Right cardiac atrium (tissue), 5 donors: ENCODE measurements at regions not wholly inside any gene's neighbourhood (a gene's known extent, or its start where the extent isn't known, plus 50 kb on each side); places are given as distances from the start of the nearest gene placed in this dataset.

ENCODE experiments used
- ATAC-seq, 2 donors: fragments of 200-7000 bp; cut with Tn5 transposase; one replicate each; pipeline versions ENCODE4 v1.8.0 to v1.9.1; 2020; ENCODE audit warnings: moderate library complexity in 2 of 2, mild to moderate bottlenecking in 1 of 2
- DNase-seq, 3 donors: peaks; one replicate each; pipeline ENCODE4 v3.0.0-alpha.2; 2020
- H3K27ac ChIP-seq: one replicate; pipeline ENCODE4 v1.5.1; 2013; ENCODE audit warnings: mild to moderate bottlenecking, low read length, control low read depth, moderate library complexity
- H3K27me3 ChIP-seq: one replicate; pipeline ENCODE4 v1.6.1; 2013; ENCODE audit not compliant: control insufficient read depth, insufficient read depth
- H3K4me1 ChIP-seq: one replicate; pipeline ENCODE4 v1.6.1; 2013; ENCODE audit warnings: low read length; ENCODE audit not compliant: control insufficient read depth, insufficient read depth
- H3K4me3 ChIP-seq: one replicate; pipeline ENCODE4 v1.5.1; 2013; ENCODE audit warnings: low read length, control low read depth
- H3K9me3 ChIP-seq: one replicate; pipeline ENCODE4 v1.6.1; 2013; ENCODE audit warnings: low read length; ENCODE audit not compliant: control insufficient read depth
- whole genome bisulfite sequencing: extraction: QIAGEN DNeasy Blood & Tissue Kit; methylation state at CpG from one replicate; pipeline ENCODE4 v1.1.7; 2013; 5-methylcytosine and 5-hydroxymethylcytosine counted together
- intact Hi-C, 4 donors: fragments of 100-400 bp; cut with DNase I; formaldehyde crosslinking; loops; one replicate each; pipeline versions ENCODE4 v1.11.0 to v1.14.0; 2022 to 2023
- donor health status: healthy with polysubstance abuse.
- donor health status: DM: no; HTN: yes; CAD: no.
- donor health status: DM: no; HTN: no; CAD: no.
- donor health status: DM: no; HTN: yes; CAD: no; lungs with severe emphysema.
- donor health status: DM: yes; HTN: yes; CAD: no.

GRCh38 chr2:153138651-153139375 is 339.7 kb downstream of the RPRM start:
- ATAC-seq: no peak
- H3K27me3 ChIP-seq: no peaks in the 10 kb centered on the region
- WGBS: 80% methylated on average over 2 of the region's 2 CpGs
- no peak for DNase-seq
- no peaks in the 10 kb centered on the region for H3K4me1 ChIP-seq
- intact Hi-C loops: no loop called here
- H3K9me3 ChIP-seq: no peaks in the 10 kb centered on the region
- H3K27ac ChIP-seq: no peak overlapping the region
- H3K4me3 ChIP-seq: no peak overlapping the region

DNA sequence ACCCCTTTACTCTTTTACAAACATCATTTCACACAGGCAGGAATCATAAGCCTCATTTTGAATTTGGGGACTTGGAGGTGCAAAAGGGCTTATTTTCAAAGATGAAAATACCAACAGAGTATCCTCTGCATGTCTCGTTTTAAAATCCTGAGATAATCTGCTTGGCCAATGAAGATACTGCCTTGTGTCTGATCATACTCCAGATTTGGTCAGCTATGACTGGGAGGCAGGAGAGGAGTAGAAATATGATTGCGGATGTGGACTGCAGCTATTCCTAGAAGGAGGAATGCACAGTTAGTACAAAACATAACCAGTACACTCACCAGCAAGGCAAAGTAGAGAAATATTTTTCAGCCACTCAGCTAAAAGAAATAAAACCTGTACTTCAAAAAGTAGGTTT is 342.3 kb downstream of the RPRM start:
- Histone ChIP-seq H3K4me1 (no peaks in the 10 kb centered on the region), H3K27me3 (no peaks in the 10 kb centered on the region), H3K27ac (no peak overlapping the region), H3K4me3 (no peak overlapping the region), H3K9me3 (no peaks in the 10 kb centered on the region)
- WGBS: 52% methylated on average over 2 of the region's 2 CpGs
- DNase-seq: no peak
- no peak for ATAC-seq
- intact Hi-C loops: no loop called here

- 77% methylated on average over 1 of the region's 1 CpG for WGBS
- no peak for DNase-seq
- H3K4me3 ChIP-seq: no peak overlapping the region
- H3K27me3 ChIP-seq: no peaks in the 10 kb centered on the region
- no peaks in the 10 kb centered on the region for H3K9me3 ChIP-seq
- no peak for ATAC-seq
- no peak overlapping the region for H3K27ac ChIP-seq
- intact Hi-C loops: no loop called here
- H3K4me1 ChIP-seq: no peaks in the 10 kb centered on the region
Observed at GRCh38 chr2:153134725-153135124, 343.8 kb downstream of the RPRM start.

DNA sequence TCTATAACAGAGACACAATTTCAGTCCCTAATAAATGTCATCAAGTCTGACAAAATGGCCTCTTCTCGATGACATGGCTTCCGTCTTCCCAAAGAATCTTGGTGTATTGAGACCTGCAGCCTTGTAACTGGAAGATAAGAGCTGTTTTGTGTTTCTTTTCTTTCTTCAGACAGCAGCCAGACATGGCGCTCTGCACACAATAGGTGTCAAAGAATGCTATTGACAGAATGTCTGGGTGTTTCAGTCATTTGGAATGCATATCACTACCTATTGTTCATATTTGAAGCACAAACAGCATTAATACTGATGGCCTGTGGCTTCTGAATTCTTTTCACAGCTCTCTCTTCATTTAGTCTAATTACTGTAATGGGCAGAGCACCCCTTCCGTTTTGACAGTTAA is 344.8 kb downstream of the RPRM start:
- Histone ChIP-seq H3K9me3 (no peaks in the 10 kb centered on the region), H3K4me1 (no peaks in the 10 kb centered on the region), H3K4me3 (no peak overlapping the region), H3K27me3 (no peaks in the 10 kb centered on the region), H3K27ac (no peak overlapping the region)
- ATAC-seq (no peak), DNase-seq (no peak)
- 76% methylated on average over 4 of the region's 4 CpGs for WGBS
- intact Hi-C loops: no loop called here

DNA sequence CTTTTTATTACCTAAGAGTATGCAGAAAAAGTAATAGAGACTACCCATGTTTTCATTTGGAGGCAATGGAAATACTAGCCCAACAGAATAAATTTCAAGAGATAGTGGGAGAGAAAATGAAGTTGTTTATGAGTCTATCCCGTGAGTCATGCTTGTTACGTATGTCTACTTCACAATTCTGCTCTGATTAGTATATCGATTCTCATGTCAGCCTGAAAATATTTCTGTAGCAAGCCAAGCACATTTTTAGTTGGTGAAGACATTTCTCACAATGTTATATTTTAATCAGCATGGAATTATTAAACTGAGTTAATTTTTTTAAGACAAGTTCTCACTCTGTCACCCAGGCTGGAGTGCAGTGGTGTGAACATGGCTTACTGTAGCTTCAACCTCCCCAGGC is 346.1 kb downstream of the RPRM start:
- Histone ChIP-seq H3K27ac (no peak overlapping the region), H3K4me3 (no peak overlapping the region), H3K4me1 (no peaks in the 10 kb centered on the region), H3K9me3 (no peaks in the 10 kb centered on the region), H3K27me3 (no peaks in the 10 kb centered on the region)
- DNase-seq (no peak), ATAC-seq (no peak)
- intact Hi-C loops: no loop called here
- 59% methylated on average over 3 of the region's 3 CpGs for WGBS

DNA sequence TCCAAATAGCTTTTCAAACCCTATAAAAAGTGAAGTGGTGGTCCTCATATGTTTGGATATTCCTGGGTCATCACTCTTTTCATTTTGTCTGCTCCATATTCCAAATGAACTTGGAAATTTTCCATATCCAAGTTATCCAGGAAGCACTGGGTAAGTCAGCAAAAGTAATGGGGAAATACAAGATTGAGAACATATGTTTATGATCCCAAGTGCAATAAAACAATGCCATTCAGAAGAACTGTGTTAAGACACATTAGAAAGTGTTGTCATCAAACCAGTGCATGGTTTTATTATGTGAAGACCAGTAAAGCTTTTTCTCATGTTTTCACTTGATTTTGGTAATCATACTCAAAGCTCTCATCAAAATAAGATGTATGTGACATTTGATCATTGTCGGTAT is 363.4 kb downstream of the RPRM start:
- ATAC-seq: no peak
- intact Hi-C loops: no loop called here
- H3K4me1 ChIP-seq: no peaks in the 10 kb centered on the region
- H3K9me3 ChIP-seq: no peaks in the 10 kb centered on the region
- H3K4me3 ChIP-seq: no peak overlapping the region
- H3K27ac ChIP-seq: no peak overlapping the region
- DNase-seq: no peak
- WGBS: 96% methylated on average over 1 of the region's 1 CpG
- no peaks in the 10 kb centered on the region for H3K27me3 ChIP-seq

DNA sequence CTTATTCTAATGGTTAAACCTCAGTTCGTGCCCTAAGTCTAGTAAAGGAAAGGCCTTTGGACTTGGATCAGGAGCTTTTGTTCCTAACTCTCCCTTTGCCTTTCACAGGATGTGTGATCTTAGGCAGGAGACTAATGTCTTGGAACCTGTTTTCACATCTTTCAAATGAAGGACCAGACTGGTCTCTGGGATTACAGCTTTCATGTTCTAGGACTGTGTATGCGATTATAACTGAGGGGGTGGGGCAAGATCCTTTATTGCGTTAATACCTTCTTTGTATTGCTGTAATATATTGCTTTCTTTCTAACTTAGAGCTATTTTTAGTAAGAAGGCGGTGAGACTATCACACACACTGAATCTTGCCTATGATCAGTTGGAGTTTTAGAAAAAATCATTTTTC is 368.1 kb downstream of the RPRM start:
- ATAC-seq (no peak), DNase-seq (no peak)
- Histone ChIP-seq H3K9me3 (no peaks in the 10 kb centered on the region), H3K27ac (no peak overlapping the region), H3K4me1 (no peaks in the 10 kb centered on the region), H3K27me3 (no peaks in the 10 kb centered on the region), H3K4me3 (no peak overlapping the region)
- intact Hi-C loops: no loop called here
- 76% methylated on average over 4 of the region's 4 CpGs for WGBS

DNA sequence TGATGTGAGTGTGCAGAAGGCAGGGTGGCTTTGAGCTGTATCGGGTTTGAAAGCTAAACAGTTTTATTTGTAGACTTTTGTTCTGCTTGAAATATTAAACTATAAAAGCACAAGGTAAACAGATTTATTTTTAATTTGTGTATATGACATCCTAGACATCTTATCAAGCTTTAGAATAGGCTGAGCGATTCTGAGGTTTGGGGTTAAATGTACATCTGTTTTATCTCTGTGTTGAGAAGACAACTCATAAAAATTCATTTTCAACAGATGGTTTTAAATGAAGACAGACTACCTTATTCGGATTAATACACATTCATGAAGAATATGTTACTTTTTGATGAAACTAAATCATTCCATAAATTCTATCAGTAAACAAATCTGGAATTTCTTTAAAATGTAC is 368.8 kb downstream of the RPRM start:
- intact Hi-C loops: no loop called here
- Histone ChIP-seq H3K27ac (no peak overlapping the region), H3K4me3 (no peak overlapping the region), H3K9me3 (no peaks in the 10 kb centered on the region), H3K27me3 (no peaks in the 10 kb centered on the region), H3K4me1 (no peaks in the 10 kb centered on the region)
- 76% methylated on average over 3 of the region's 3 CpGs for WGBS
- no peak for DNase-seq
- ATAC-seq: no peak

- WGBS: 77% methylated on average over 1 of the region's 1 CpG
- no peak overlapping the region for H3K4me3 ChIP-seq
- intact Hi-C loops: no loop called here
Observed at GRCh38 chr2:153106802-153107477, 371.6 kb downstream of the RPRM start.

GRCh38 chr2:153105829-153106578 is 372.6 kb downstream of the RPRM start:
- DNase-seq (no peak), ATAC-seq (no peak)
- 38% methylated on average over 2 of the region's 2 CpGs for WGBS
- H3K27ac ChIP-seq: no peak overlapping the region
- no peaks in the 10 kb centered on the region for H3K9me3 ChIP-seq
- no peaks in the 10 kb centered on the region for H3K27me3 ChIP-seq
- H3K4me1 ChIP-seq: no peaks in the 10 kb centered on the region
- H3K4me3 ChIP-seq: no peak overlapping the region
- intact Hi-C loops: no loop called here

More at GRCh38 chr2:153106802-153107477, 371.6 kb downstream of the RPRM start:
- ATAC-seq (no peak), DNase-seq (no peak)
- Histone ChIP-seq H3K27ac (no peak overlapping the region), H3K27me3 (no peaks in the 10 kb centered on the region), H3K9me3 (no peaks in the 10 kb centered on the region), H3K4me1 (no peaks in the 10 kb centered on the region)

- Histone ChIP-seq H3K9me3 (no peaks in the 10 kb centered on the region), H3K4me1 (no peaks in the 10 kb centered on the region), H3K27ac (no peak overlapping the region), H3K27me3 (no peaks in the 10 kb centered on the region), H3K4me3 (no peak overlapping the region)
- intact Hi-C loops: no loop called here
- WGBS: 23% methylated on average over 2 of the region's 2 CpGs
- ATAC-seq (no peak), DNase-seq (no peak)
Observed at GRCh38 chr2:153101187-153101586, 377.4 kb downstream of the RPRM start.
